GM12873 (cell line): ENCODE measurements at regions not wholly inside any gene's neighbourhood (a gene's known extent, or its start where the extent isn't known, plus 50 kb on each side); places are given as distances from the start of the nearest gene placed in this dataset.

Experiments
- CTCF ChIP-seq: IDR thresholded peaks from 2 replicates; pipeline ENCODE4 v1.5.1; 2012; ENCODE audit warnings: low read depth, mild to moderate bottlenecking, moderate library complexity, low read length, control low read depth; ENCODE audit not compliant: insufficient read depth; ENCODE audit errors: missing control alignments

DNA sequence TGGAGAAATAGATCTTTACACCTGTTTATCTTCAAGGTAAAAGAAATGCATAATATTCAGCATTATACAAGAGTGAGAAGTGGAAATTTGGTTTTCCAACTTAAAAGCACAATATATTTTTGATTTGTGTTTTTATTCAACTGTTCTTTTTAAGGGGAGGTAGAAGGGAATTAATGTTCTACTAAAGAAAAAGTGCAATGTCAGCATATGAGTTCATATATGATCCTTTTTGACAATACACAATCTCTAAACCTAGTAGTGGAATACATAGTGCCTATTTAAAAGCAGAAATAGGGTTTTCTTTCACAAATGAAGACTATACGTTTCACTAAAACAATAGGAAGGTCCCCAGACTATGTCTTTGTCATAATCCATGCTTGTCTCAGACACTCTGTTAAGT, 63.2 kb upstream of the ATP5MC3 start:
- TF ChIP-seq CTCF = no peak

DNA sequence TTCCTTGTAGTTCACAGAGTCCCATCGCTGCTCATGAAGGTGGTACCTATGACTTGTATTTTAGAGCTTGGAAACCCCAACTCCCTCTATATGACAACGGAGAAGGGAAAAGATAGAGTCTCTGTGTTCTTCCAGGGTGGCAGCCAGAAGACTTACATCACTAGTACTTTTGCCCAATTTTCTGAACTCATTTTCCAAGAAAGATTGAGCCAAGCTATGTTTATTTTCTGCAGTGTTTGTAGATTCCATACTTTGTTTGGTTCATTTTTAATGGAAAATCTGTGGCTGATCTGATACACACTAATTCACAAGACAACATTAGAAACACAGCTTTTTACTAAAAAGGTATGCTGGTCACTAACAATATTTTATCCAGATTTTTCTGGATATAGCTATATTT, 60.2 kb upstream of the ATP5MC3 start:
- no peak for TF ChIP-seq CTCF

GRCh38 chr2:175236930-175237329, 55.4 kb upstream of the ATP5MC3 start:
- TF ChIP-seq CTCF = no peak

DNA sequence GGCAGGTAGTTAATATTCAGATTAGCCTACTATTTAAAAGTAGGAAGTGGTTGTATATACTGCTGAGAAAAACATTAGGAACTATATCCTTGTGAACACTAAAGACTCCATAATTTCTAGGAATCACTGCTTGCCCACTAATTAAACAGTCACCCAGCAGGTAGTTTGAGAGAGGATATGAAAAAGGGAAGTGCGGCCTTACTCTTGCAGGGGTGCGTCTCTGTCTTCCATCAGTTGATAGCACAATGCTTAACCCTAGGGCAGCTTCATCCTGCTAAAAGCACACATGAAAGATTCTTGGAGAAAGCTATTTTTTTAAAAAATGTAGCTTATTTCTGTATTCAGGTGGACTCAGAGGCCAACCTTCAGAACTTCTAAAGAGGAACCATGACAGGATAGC, 53.1 kb upstream of the ATP5MC3 start:
- TF ChIP-seq CTCF = no peak

- TF ChIP-seq CTCF = no peak
Observed at GRCh38 chr2:175234153-175234552, 52.6 kb upstream of the ATP5MC3 start.

DNA sequence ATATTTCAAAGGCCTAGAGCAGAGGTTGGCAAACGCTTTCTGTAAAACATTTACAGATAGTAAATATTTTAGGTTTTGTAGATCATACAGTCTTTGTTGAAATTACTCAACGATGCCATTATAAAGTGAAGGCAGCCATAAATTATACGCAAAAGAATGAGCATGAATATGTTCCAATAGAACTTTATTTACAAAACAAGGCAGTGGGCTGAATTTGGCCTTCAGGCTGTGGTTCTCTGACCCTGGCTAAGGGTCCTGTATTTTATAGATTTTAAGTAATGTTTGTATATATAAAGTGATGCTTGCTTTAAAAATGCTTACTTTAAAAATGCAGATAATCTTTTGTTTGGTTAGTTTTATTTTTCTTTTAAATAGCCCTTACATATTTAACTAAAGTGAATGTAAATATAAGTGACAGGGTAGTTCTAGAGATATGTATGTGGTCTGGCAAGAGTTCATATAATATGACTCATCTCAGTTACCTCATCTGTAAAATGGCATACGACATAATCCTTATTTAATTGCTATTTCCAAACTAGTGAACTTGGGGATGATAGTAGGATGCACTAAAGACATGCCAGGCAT, 51.7 kb upstream of the ATP5MC3 start:
- no peak for TF ChIP-seq CTCF
